ENCODE measurements at regions not wholly inside any gene's neighbourhood (a gene's known extent, or its start where the extent isn't known, plus 50 kb on each side); places are given as distances from the start of the nearest gene placed in this dataset.

GRCh38 chr2:215740071-215740470 is 273.3 kb downstream of the MREG start:
- TF ChIP-seq CTCF (IDR thresholded peaks at IDR 0.05) (no peak), POLR2A (IDR thresholded peaks at IDR 0.05) (no peak)
